ENCODE measurements at regions not wholly inside any gene's neighbourhood (a gene's known extent, or its start where the extent isn't known, plus 50 kb on each side); places are given as distances from the start of the nearest gene placed in this dataset.

DNA sequence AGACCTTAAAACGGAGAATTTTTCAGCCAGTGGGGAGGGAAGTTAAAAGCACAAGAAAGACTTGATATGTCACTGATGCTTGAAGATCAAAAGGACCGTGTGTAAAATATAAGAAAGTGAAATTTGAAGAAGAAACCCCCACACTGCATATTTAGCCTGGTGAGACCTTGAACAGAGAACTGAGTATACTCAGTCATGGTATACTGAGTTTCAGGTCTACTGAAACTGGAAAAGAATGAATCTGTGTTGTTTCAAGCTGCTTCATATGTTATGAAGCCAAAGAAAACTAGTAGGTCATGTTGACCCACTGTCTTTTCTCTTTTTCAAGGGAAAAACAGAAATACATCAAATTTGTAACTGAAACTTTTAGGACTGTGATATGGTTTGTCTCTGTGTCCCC is 443.8 kb upstream of the GJE1 start:
- Histone ChIP-seq H3K4me1 (no peaks in the 10 kb centered on the region), H3K4me3 (no peak overlapping the region), H3K9me3 (replicated peaks) (no peaks in the 10 kb centered on the region), H3K36me3 (no peaks in the 10 kb centered on the region), H3K27me3 (ENCODE audit: low read depth) (no peaks in the 10 kb centered on the region), H3K27ac (replicated peaks) (no peak overlapping the region)
- TF ChIP-seq, protein P1, sequence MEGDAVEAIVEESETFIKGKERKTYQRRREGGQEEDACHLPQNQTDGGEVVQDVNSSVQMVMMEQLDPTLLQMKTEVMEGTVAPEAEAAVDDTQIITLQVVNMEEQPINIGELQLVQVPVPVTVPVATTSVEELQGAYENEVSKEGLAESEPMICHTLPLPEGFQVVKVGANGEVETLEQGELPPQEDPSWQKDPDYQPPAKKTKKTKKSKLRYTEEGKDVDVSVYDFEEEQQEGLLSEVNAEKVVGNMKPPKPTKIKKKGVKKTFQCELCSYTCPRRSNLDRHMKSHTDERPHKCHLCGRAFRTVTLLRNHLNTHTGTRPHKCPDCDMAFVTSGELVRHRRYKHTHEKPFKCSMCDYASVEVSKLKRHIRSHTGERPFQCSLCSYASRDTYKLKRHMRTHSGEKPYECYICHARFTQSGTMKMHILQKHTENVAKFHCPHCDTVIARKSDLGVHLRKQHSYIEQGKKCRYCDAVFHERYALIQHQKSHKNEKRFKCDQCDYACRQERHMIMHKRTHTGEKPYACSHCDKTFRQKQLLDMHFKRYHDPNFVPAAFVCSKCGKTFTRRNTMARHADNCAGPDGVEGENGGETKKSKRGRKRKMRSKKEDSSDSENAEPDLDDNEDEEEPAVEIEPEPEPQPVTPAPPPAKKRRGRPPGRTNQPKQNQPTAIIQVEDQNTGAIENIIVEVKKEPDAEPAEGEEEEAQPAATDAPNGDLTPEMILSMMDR (IDR thresholded peaks at IDR 0.05; ENCODE audit: borderline replicate concordance), result no peak
- intact Hi-C loops (cut with micrococcal nuclease), result no loop called here
- no peak for DNase-seq

DNA sequence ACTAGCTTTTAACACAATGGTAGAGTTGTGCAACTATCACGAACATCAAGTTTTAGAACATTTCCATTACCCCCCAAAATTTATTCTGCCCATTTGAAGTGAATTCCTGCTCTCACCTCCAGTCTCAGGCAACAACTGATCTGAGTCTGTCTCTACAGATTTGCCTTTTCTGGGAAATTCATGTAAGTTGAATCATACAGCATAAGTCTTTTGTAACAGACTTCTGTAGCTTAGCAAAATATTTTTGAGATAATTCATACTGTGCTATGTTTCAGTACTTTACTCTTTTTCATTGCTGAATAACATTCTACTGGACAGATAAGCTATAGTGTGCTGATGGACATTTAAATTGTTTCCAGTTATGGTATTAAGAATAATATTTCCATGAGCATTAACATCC is 447.3 kb upstream of the GJE1 start:
- no peak for DNase-seq
- no peaks in the 10 kb centered on the region for H3K4me1 ChIP-seq
- intact Hi-C loops (cut with micrococcal nuclease), result no loop called here
- H3K27me3 ChIP-seq (ENCODE audit: low read depth), result no peaks in the 10 kb centered on the region
- H3K4me3 ChIP-seq, result no peak overlapping the region
- TF ChIP-seq, protein P1 (IDR thresholded peaks at IDR 0.05; ENCODE audit: borderline replicate concordance), result no peak
- H3K36me3 ChIP-seq, result no peaks in the 10 kb centered on the region
- no peaks in the 10 kb centered on the region for H3K9me3 ChIP-seq (replicated peaks)
- H3K27ac ChIP-seq (replicated peaks), result no peak overlapping the region

DNA sequence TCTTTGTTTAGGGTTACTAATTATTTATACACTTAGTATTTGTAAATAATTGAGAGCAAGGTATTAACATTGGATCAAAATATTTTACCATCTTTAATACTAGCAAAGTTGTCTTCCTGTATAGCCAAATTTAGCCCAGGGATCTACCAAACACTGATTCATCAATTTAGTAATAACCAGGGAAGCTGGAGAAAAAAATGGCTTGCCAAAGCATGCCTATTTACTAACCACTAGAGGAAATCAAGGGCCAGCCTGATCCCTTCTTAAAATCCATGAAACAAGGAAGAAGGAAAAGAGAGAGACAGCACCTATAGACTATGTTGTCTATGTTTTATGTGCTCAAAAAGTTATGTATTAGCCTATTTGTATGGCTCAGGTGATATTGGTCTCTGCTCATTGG is 450.3 kb upstream of the GJE1 start:
- Histone ChIP-seq H3K27ac (replicated peaks) (no peak overlapping the region), H3K4me3 (no peak overlapping the region), H3K27me3 (ENCODE audit: low read depth) (no peaks in the 10 kb centered on the region), H3K4me1 (no peaks in the 10 kb centered on the region), H3K9me3 (replicated peaks) (no peaks in the 10 kb centered on the region), H3K36me3 (no peaks in the 10 kb centered on the region)
- DNase-seq, result no peak
- intact Hi-C loops (cut with micrococcal nuclease), result no loop called here
- TF ChIP-seq, protein P1 (IDR thresholded peaks at IDR 0.05; ENCODE audit: borderline replicate concordance), result no peak

DNA sequence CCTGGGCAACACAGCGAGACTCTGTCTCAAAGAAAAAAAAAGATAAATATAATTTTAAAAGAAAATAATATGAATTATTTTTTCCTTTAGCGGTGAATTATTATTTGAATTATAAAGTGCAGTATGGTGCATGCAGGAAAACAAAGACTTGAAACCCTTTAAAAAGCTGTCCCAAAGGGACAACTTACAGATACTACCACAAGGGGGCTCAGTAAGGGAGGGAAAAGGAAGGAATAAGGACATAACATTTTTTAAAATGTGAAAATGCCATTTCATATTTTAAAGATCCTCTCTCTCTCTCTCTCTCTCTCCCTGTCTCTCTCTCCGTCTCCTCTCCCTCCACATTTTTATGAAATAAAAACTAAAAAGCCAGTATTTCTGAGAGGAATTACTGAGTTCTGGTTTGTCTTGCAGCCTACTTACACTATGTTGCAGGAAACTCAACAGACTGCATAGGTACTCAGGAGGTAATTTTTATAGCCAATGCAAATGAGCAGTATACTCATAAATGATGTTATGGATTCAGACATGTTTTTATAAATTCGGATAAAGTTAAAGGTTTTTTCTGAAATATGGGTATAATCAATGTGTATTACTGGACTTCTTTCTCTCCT is 455.0 kb upstream of the GJE1 start:
- TF ChIP-seq, protein P1 (IDR thresholded peaks at IDR 0.05; ENCODE audit: borderline replicate concordance), result peak; percentile 62
- Histone ChIP-seq H3K27me3 (ENCODE audit: low read depth) (no peaks in the 10 kb centered on the region), H3K27ac (replicated peaks) (no peak overlapping the region), H3K4me3 (no peak overlapping the region), H3K36me3 (no peaks in the 10 kb centered on the region), H3K9me3 (replicated peaks) (no peaks in the 10 kb centered on the region), H3K4me1 (peaks cover 4% of the 10 kb centered on the region)
- intact Hi-C loops (cut with micrococcal nuclease), result loop anchor here (10.0 kb wide), 1 partner anchor 437 kb away; no protein-coding TSS in a partner anchor
- no peak for DNase-seq

DNA sequence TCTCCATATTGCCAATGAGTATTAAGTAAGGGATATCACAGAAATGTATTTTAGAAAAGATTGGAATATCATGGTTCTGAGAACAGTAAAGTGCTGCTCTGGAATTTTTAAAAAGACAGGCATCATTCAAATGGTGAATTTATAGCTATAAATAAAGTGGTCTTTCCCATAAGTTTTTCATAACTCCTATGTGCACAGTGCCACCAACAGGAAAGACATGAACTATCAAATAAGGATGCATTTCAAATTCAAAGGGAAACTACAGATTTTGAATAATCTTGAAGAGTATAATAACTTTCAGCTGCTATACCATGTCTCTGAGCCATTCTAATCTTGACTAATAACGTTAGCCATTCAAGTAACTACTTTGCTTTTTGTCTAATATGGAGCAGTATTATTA is 456.8 kb upstream of the GJE1 start:
- Histone ChIP-seq H3K27me3 (ENCODE audit: low read depth) (no peaks in the 10 kb centered on the region), H3K4me3 (no peak overlapping the region), H3K36me3 (no peaks in the 10 kb centered on the region), H3K27ac (replicated peaks) (no peak overlapping the region), H3K4me1 (peaks cover 4% of the 10 kb centered on the region), H3K9me3 (replicated peaks) (no peaks in the 10 kb centered on the region)
- DNase-seq, result no peak
- intact Hi-C loops (cut with micrococcal nuclease), result loop anchor here (10.0 kb wide), 1 partner anchor 439 kb away; no protein-coding TSS in a partner anchor
- TF ChIP-seq, protein P1 (IDR thresholded peaks at IDR 0.05; ENCODE audit: borderline replicate concordance), result peak; percentile 48
